HepG2 (cell line): ENCODE measurements at regions not wholly inside any gene's neighbourhood (a gene's known extent, or its start where the extent isn't known, plus 50 kb on each side); places are given as distances from the start of the nearest gene placed in this dataset.
"Not testable (repeated sequence)": the region's sequence is repeated elsewhere in the genome, so short reads cannot be mapped to it uniquely, and the experiment has no call there.

Experiments
- ATAC-seq: fragments of 200-7000 bp; cut with Tn5 transposase; 3 replicates; pipeline ENCODE4 v1.9.1; 2020; ENCODE audit warnings: mild to moderate bottlenecking, moderate library complexity
- BruUV-seq: library from RNA; stranded (reverse); fragments of 400-500 nt; replicated peaks from 2 replicates; lab custom pipeline; 2021; lab: Mats Ljungman, UMichigan
- CTCF ChIA-PET: fragments of 300-600 bp; formaldehyde crosslinking; extraction: SDS; loops from one replicate; lab custom pipeline; 2021; ENCODE audit warnings: low total read pairs, inconsistent platforms, low intra/inter-chr PET ratio; lab: Yijun Ruan, JAX
- POLR2A ChIA-PET: fragments of 350-600 bp; sonication (Branson Sonifier 250); formaldehyde crosslinking; loops from one replicate; lab custom pipeline; 2020; ENCODE audit warnings: antibody characterized with exemption, inconsistent platforms; lab: Yijun Ruan, JAX
- DNase-seq: peaks from one replicate; pipeline ENCODE4 v3.0.0-alpha.2; 2015; ENCODE audit warnings: low spot score
- FAIRE-seq: peaks from 3 replicates; lab custom pipeline; 2011; peaks lifted over from hg19 to GRCh38; lab: Jason Lieb, UNC
- H2AFZ ChIP-seq: one replicate; pipeline ENCODE4 v1.6.1; 2011; ENCODE audit warnings: low read length, inconsistent platforms
- H3K27ac ChIP-seq: fragments of 300-600 bp; 3 replicates; pipeline ENCODE4 v1.8.0; 2011; ENCODE audit warnings: mixed run types, mild to moderate bottlenecking, mixed read lengths, low read length, inconsistent platforms; ENCODE audit not compliant: insufficient read depth; ENCODE audit errors: extremely low read length
- H3K27me3 ChIP-seq, 2 experiments: fragments of 200-600 bp in 1 of 2; 2 replicates in 1 of 2; 3 replicates in 1 of 2; pipeline versions ENCODE4 v1.6.0 to v1.8.0; 2011; ENCODE audit warnings: low read length in 2 of 2, mild to moderate bottlenecking in 2 of 2, moderate library complexity in 2 of 2, inconsistent platforms in 1 of 2; ENCODE audit not compliant: insufficient read depth in 2 of 2, control insufficient read depth in 1 of 2
- H3K36me3 ChIP-seq, 2 experiments: fragments of 200-600 bp in 1 of 2; replicated peaks in 1 of 2; 2 replicates in 1 of 2; 3 replicates in 1 of 2; pipeline versions ENCODE4 v1.5.1 to v1.8.0; 2011; ENCODE audit warnings: low read length in 2 of 2, inconsistent platforms in 1 of 2; ENCODE audit not compliant: insufficient read depth in 2 of 2, control insufficient read depth in 1 of 2
- H3K4me1 ChIP-seq: 2 replicates; pipeline ENCODE4 v1.5.1; 2012; ENCODE audit warnings: low read length, inconsistent platforms; ENCODE audit not compliant: insufficient read depth
- H3K4me2 ChIP-seq: 2 replicates; pipeline ENCODE4 v1.6.0; 2011; ENCODE audit warnings: low read depth, low read length, inconsistent platforms
- H3K4me3 ChIP-seq, 3 experiments: fragments of 200-600 bp in 1 of 3; sonication (generic), shearing (Covaris generic) in 1 of 3; replicated peaks in 1 of 3; 2 replicates each; pipeline ENCODE4 v1.5.1; 2011 to 2016; ENCODE audit warnings: low read length in 3 of 3, inconsistent platforms in 2 of 3, low read depth in 2 of 3, mild to moderate bottlenecking in 2 of 3, control low read depth in 1 of 3, mixed read lengths in 1 of 3; ENCODE audit not compliant: insufficient read depth in 1 of 3
- H3K79me2 ChIP-seq: one replicate; pipeline ENCODE4 v1.6.1; 2011; ENCODE audit warnings: low read length, inconsistent platforms; ENCODE audit not compliant: insufficient read depth
- H3K9ac ChIP-seq: 2 replicates; pipeline ENCODE4 v1.6.0; 2011; ENCODE audit warnings: mild to moderate bottlenecking, low read depth, low read length, inconsistent platforms; ENCODE audit not compliant: insufficient read depth
- H3K9me3 ChIP-seq: 2 replicates; pipeline ENCODE4 v1.5.1; 2012; ENCODE audit warnings: mild to moderate bottlenecking, low read length
- H4K20me1 ChIP-seq: 2 replicates; pipeline ENCODE4 v1.6.0; 2011; ENCODE audit warnings: inconsistent platforms, mild to moderate bottlenecking, low read length, moderate library complexity; ENCODE audit not compliant: insufficient read depth
- CREB1 ChIP-seq, 2 experiments: fragments of 450-650 bp in 1 of 2; IDR thresholded peaks; 2 replicates each; pipeline ENCODE4 v1.6.1; 2016 to 2017; ENCODE audit warnings: control low read depth in 1 of 2, mild to moderate bottlenecking in 1 of 2, missing compliant biosample characterization in 1 of 2, missing genetic modification characterization in 1 of 2
- GATA4 ChIP-seq: sonication (generic); IDR thresholded peaks from 2 replicates; pipeline ENCODE4 v1.6.1; 2016; ENCODE audit warnings: antibody characterized with exemption, low read depth, borderline replicate concordance
- HINFP ChIP-seq: sonication (generic); formaldehyde crosslinking; IDR thresholded peaks from 2 replicates; pipeline ENCODE4 v1.4.0; 2020; ENCODE audit warnings: low read depth, mild to moderate bottlenecking, missing genetic modification reagents
- HNRNPLL ChIP-seq: fragments of 200-400 bp; formaldehyde crosslinking; IDR thresholded peaks from 2 replicates; pipeline ENCODE4 v1.6.1; 2017; ENCODE audit warnings: mild to moderate bottlenecking, low read depth, low read length; ENCODE audit not compliant: poor library complexity, severe bottlenecking
- MED1 ChIP-seq: sonication (generic); formaldehyde crosslinking; IDR thresholded peaks from 2 replicates; pipeline ENCODE4 v1.4.0; 2020; ENCODE audit warnings: missing genetic modification reagents
- MXI1 ChIP-seq: IDR thresholded peaks from 3 replicates; pipeline ENCODE4 v1.6.1; 2012; ENCODE audit warnings: low read depth, low read length, inconsistent platforms, borderline replicate concordance
- NR2C2 ChIP-seq: sonication (generic); formaldehyde crosslinking; IDR thresholded peaks from 2 replicates; pipeline ENCODE4 v1.4.0; 2020; ENCODE audit warnings: missing genetic modification reagents, mild to moderate bottlenecking, moderate library complexity, borderline replicate concordance
- PCBP1 ChIP-seq: fragments of 200-400 bp; formaldehyde crosslinking; IDR thresholded peaks from 2 replicates; pipeline ENCODE4 v1.6.1; 2017; ENCODE audit warnings: mild to moderate bottlenecking, low read depth, low read length, borderline replicate concordance
- THAP11 ChIP-seq: IDR thresholded peaks from 2 replicates; pipeline ENCODE4 v1.6.1; 2016; ENCODE audit warnings: missing biosample characterization, missing genetic modification reagents
- ZC3H4 ChIP-seq: sonication (generic); formaldehyde crosslinking; IDR thresholded peaks from 2 replicates; pipeline ENCODE4 v1.4.0; 2020; ENCODE audit warnings: missing genetic modification reagents, borderline replicate concordance
- ZNF709 ChIP-seq: sonication (generic); formaldehyde crosslinking; IDR thresholded peaks from 2 replicates; pipeline ENCODE4 v1.5.0; 2020; ENCODE audit warnings: mild to moderate bottlenecking, missing genetic modification reagents
- ZSCAN20 ChIP-seq: sonication (generic); formaldehyde crosslinking; IDR thresholded peaks from 2 replicates; pipeline ENCODE4 v1.4.0; 2020; ENCODE audit warnings: missing genetic modification reagents, mild to moderate bottlenecking, borderline replicate concordance
- WGBS: methylation state at CpG from one replicate; pipeline ENCODE4 v1.1.6; 2017; ENCODE audit warnings: low lambda C conversion rate; 5-methylcytosine and 5-hydroxymethylcytosine counted together
- in situ Hi-C: cut with HindIII; loops from 2 replicates; pipeline ENCODE4 v1.10.0; 2017; ENCODE audit warnings: low pct_unique_long_range_greater_than_20kb; ENCODE audit not compliant: extremely low pct_ligation_motif_present
- intact Hi-C: fragments of 100-400 bp; cut with micrococcal nuclease; formaldehyde crosslinking; loops from one replicate; pipeline ENCODE4 v1.10.0; 2022; ENCODE audit not compliant: unreplicated experiment

- in situ Hi-C loops, H2AFZ ChIP-seq, intact Hi-C loops, H3K79me2 ChIP-seq, DNase-seq, H3K9me3 ChIP-seq, H3K27me3 ChIP-seq, CTCF ChIA-PET, ATAC-seq, BruUV-seq, H3K36me3 ChIP-seq, FAIRE-seq, H4K20me1 ChIP-seq, H3K4me1 ChIP-seq: not testable (repeated sequence)
- WGBS = 79% methylated on average over 21 of the region's 23 CpGs
- peak overlapping the region; percentile 77 for H3K9ac ChIP-seq
- peak overlapping the region; percentile 61 to 78 (median 62); a peak in 5 of 6 replicates for H3K4me3 ChIP-seq
- POLR2A ChIA-PET = interaction anchor here (0.6 kb wide), 1 partner anchor 50 kb away, joined by 4 read pairs; no protein-coding TSS in a partner anchor
- TF ChIP-seq ZC3H4 (CRISPR knock-in tag) = peak; percentile 50; the same call in 1 of the 2 replicates
- H3K4me2 ChIP-seq = peak overlapping the region; percentile 70
- peak overlapping the region; percentile 83 for H3K27ac ChIP-seq
Measured at GRCh38 chr1:777480-778180, 91.2 kb upstream of the OR4F16 start.

GRCh38 chr1:778451-779278 is 92.2 kb upstream of the OR4F16 start:
- intact Hi-C loops, H3K36me3 ChIP-seq, in situ Hi-C loops, H2AFZ ChIP-seq, H3K79me2 ChIP-seq, H3K4me1 ChIP-seq, CTCF ChIA-PET, H3K9me3 ChIP-seq, H3K27me3 ChIP-seq, BruUV-seq, H4K20me1 ChIP-seq: not testable (repeated sequence)
- ATAC-seq (peak; percentile 99), FAIRE-seq (peak; percentile 36), DNase-seq (peak; percentile 97)
- under 1% methylated on average over 17 of the region's 65 CpGs for WGBS
- peak overlapping the region; percentile 83 for H3K27ac ChIP-seq
- peak overlapping the region; percentile 65 for H3K4me2 ChIP-seq
- POLR2A ChIA-PET = interaction anchor here (0.6 to 0.9 kb wide), 2 partner anchors 47 to 49 kb away, joined by 4 read pairs; no protein-coding TSS in a partner anchor
- peak overlapping the region; percentile 77 for H3K9ac ChIP-seq
- peak overlapping the region; percentile 67 to 80 (median 78); a peak in 5 of 6 replicates for H3K4me3 ChIP-seq
- peak; percentile 74 for TF ChIP-seq MED1
- peak; percentile 81 for TF ChIP-seq NR2C2 (CRISPR knock-in tag)
- 0 out of 2 replicates have a peak, but pooled peaks have one; percentile 12 for TF ChIP-seq GATA4
- peak; percentile 31; the same call in 2 of the 3 replicates for TF ChIP-seq MXI1
- peak; percentile 68; the same call in 1 of the 2 replicates for TF ChIP-seq ZNF709 (CRISPR knock-in tag)
- TF ChIP-seq HNRNPLL = peak; percentile 70
- TF ChIP-seq PCBP1 = 0 out of 2 replicates have a peak, but pooled peaks have one; percentile 31
- peak; percentile 100 for TF ChIP-seq CREB1 (IDR thresholded peaks at IDR 0.05)
- peak; percentile 98 for TF ChIP-seq CREB1 (CRISPR knock-in tag; IDR thresholded peaks at IDR 0.05)
- TF ChIP-seq THAP11 (CRISPR knock-in tag) = peak; percentile 93
- TF ChIP-seq ZSCAN20 (CRISPR knock-in tag) = 0 out of 2 replicates have a peak, but pooled peaks have one; percentile 33
- peak; percentile 77 for TF ChIP-seq HINFP (CRISPR knock-in tag)
